ENCODE measurements at regions not wholly inside any gene's neighbourhood (a gene's known extent, or its start where the extent isn't known, plus 50 kb on each side); places are given as distances from the start of the nearest gene placed in this dataset.
A peak's percentile ranks its signal among the peaks of the same experiment; 100 is the strongest.

DNA sequence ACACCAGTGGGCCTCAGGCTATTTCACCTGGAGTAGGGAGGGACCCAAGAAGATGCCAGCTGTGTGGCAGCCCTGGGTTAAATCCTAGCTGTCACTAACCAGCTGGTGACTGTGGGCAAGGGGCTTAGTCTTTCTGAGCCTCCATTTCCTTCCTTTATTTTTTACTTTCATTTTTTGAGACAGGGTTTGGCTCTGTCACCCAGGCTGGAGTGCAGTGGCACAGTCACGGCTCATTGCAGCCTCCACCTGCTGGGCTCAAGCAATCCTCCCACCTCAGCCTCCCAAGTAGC is 108.0 kb upstream of the SMAD3 start:
- H3K4me1 ChIP-seq (ENCODE audit: insufficient read depth, low read length, poor library complexity, severe bottlenecking) = peaks cover 13% of the 10 kb centered on the region
- no peaks in the 10 kb centered on the region for H3K9me2 ChIP-seq (ENCODE audit: insufficient read depth, low read length)
- no peaks in the 10 kb centered on the region for H4K20me1 ChIP-seq (ENCODE audit: insufficient read depth, low read length)
- CTCF ChIA-PET (ENCODE audit: unreplicated experiment) = no interaction called here
- H3K27ac ChIP-seq (ENCODE audit: low read depth, low read length, poor library complexity, severe bottlenecking) = no peak overlapping the region
- no peak overlapping the region for H2AFZ ChIP-seq (ENCODE audit: low read length)
- DNase-seq (ENCODE audit: low spot score) = peak; percentile 36
- H3K4me3 ChIP-seq (ENCODE audit: low read depth, low read length, poor library complexity, severe bottlenecking) = no peak overlapping the region
- no peak overlapping the region for H3K4me2 ChIP-seq (ENCODE audit: low read length)
- H3K79me2 ChIP-seq (ENCODE audit: insufficient read depth, low read depth, low read length) = no peaks in the 10 kb centered on the region
- H3K36me3 ChIP-seq (ENCODE audit: insufficient read depth, low read length) = no peaks in the 10 kb centered on the region
- POLR2A ChIA-PET = no interaction called here
- no peak for TF ChIP-seq EZH2phosphoT487 (IDR thresholded peaks at IDR 0.05; ENCODE audit: borderline replicate concordance, low read depth, low read length)
- TF ChIP-seq, protein P1, sequence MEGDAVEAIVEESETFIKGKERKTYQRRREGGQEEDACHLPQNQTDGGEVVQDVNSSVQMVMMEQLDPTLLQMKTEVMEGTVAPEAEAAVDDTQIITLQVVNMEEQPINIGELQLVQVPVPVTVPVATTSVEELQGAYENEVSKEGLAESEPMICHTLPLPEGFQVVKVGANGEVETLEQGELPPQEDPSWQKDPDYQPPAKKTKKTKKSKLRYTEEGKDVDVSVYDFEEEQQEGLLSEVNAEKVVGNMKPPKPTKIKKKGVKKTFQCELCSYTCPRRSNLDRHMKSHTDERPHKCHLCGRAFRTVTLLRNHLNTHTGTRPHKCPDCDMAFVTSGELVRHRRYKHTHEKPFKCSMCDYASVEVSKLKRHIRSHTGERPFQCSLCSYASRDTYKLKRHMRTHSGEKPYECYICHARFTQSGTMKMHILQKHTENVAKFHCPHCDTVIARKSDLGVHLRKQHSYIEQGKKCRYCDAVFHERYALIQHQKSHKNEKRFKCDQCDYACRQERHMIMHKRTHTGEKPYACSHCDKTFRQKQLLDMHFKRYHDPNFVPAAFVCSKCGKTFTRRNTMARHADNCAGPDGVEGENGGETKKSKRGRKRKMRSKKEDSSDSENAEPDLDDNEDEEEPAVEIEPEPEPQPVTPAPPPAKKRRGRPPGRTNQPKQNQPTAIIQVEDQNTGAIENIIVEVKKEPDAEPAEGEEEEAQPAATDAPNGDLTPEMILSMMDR (conservative IDR thresholded peaks at IDR 0.05; ENCODE audit: low read length) = no peak
- intact Hi-C loops (cut with micrococcal nuclease; ENCODE audit: unreplicated experiment) = no loop called here
- BruUV-seq (replicated peaks) = no TSS peak
- no peaks in the 10 kb centered on the region for H3K9me3 ChIP-seq (ENCODE audit: low read length)

DNA sequence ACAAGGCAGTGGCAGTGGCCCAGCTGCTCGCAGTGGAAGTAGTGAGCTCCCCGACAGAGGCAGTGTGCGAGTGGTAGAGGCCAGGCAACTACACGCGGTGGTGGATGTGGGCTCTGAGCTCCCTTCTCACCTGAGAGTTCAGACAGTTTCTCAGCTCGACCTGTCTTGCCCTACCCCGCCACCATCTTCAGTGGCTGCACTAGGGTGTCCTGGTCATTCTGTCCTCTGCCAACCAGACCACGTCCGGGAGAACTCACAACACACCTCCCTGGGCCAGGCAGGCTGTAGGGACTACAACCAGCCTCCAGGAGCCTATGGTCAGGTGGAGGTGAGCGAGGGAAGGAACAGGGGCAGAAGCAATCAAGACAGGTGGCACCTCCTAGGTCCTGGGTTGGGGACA is 106.3 kb upstream of the SMAD3 start:
- Histone ChIP-seq H3K9me2 (ENCODE audit: insufficient read depth, low read length) (no peaks in the 10 kb centered on the region), H3K4me2 (ENCODE audit: low read length) (no peak overlapping the region), H3K9me3 (ENCODE audit: low read length) (no peaks in the 10 kb centered on the region), H3K4me3 (ENCODE audit: low read depth, low read length, poor library complexity, severe bottlenecking) (no peak overlapping the region), H2AFZ (ENCODE audit: low read length) (no peak overlapping the region), H4K20me1 (ENCODE audit: insufficient read depth, low read length) (no peaks in the 10 kb centered on the region), H3K79me2 (ENCODE audit: insufficient read depth, low read depth, low read length) (no peaks in the 10 kb centered on the region), H3K27ac (ENCODE audit: low read depth, low read length, poor library complexity, severe bottlenecking) (no peak overlapping the region), H3K4me1 (ENCODE audit: insufficient read depth, low read length, poor library complexity, severe bottlenecking) (peaks cover 5% of the 10 kb centered on the region), H3K36me3 (ENCODE audit: insufficient read depth, low read length) (no peaks in the 10 kb centered on the region)
- no peak for TF ChIP-seq EZH2phosphoT487 (IDR thresholded peaks at IDR 0.05; ENCODE audit: borderline replicate concordance, low read depth, low read length)
- TF ChIP-seq, protein P1 (conservative IDR thresholded peaks at IDR 0.05; ENCODE audit: low read length) = no peak
- intact Hi-C loops (cut with micrococcal nuclease; ENCODE audit: unreplicated experiment) = no loop called here
- no TSS peak for BruUV-seq (replicated peaks)
- no peak for DNase-seq (ENCODE audit: low spot score)
- ChIA-PET POLR2A (interaction anchor here (0.9 kb wide), 1 partner anchor 47 kb away, joined by 4 read pairs; no protein-coding TSS in a partner anchor), CTCF (ENCODE audit: unreplicated experiment) (no interaction called here)

DNA sequence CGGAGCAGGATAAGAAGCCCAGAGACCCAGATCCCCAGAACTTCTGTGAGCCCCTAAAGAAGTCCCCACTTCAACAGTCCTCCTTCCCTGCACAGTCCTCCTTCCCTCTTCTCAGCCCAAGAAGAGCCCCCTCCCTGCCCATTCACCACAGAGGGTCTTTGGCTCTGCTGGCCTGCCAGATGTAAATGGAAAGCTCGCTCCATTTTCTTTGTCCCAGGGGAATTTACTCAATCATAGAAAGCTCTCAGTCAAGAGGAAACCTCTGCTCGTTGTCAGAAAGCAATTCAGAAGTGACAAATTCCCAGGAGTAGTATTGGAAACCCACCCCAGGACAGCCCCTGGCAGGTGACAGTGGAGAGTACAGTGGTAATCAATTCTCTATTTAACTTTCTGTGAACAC is 105.5 kb upstream of the SMAD3 start:
- no peak overlapping the region for H3K4me3 ChIP-seq (ENCODE audit: low read depth, low read length, poor library complexity, severe bottlenecking)
- POLR2A ChIA-PET = no interaction called here
- H3K9me2 ChIP-seq (ENCODE audit: insufficient read depth, low read length) = no peaks in the 10 kb centered on the region
- no peaks in the 10 kb centered on the region for H3K79me2 ChIP-seq (ENCODE audit: insufficient read depth, low read depth, low read length)
- no TSS peak for BruUV-seq (replicated peaks)
- no peaks in the 10 kb centered on the region for H3K9me3 ChIP-seq (ENCODE audit: low read length)
- intact Hi-C loops (cut with micrococcal nuclease; ENCODE audit: unreplicated experiment) = no loop called here
- H4K20me1 ChIP-seq (ENCODE audit: insufficient read depth, low read length) = no peaks in the 10 kb centered on the region
- peaks cover 5% of the 10 kb centered on the region for H3K4me1 ChIP-seq (ENCODE audit: insufficient read depth, low read length, poor library complexity, severe bottlenecking)
- no peak overlapping the region for H2AFZ ChIP-seq (ENCODE audit: low read length)
- H3K4me2 ChIP-seq (ENCODE audit: low read length) = no peak overlapping the region
- no peak for DNase-seq (ENCODE audit: low spot score)
- CTCF ChIA-PET (ENCODE audit: unreplicated experiment) = interaction anchor here (0.6 kb wide), 1 partner anchor 19 kb away, joined by 7 read pairs; no protein-coding TSS in a partner anchor
- no peak overlapping the region for H3K27ac ChIP-seq (ENCODE audit: low read depth, low read length, poor library complexity, severe bottlenecking)
- TF ChIP-seq EZH2phosphoT487 (IDR thresholded peaks at IDR 0.05; ENCODE audit: borderline replicate concordance, low read depth, low read length) = no peak
- TF ChIP-seq, protein P1 (conservative IDR thresholded peaks at IDR 0.05; ENCODE audit: low read length) = no peak
- H3K36me3 ChIP-seq (ENCODE audit: insufficient read depth, low read length) = no peaks in the 10 kb centered on the region

All from OCI-LY7 (cell line).